ENCODE measurements at regions not wholly inside any gene's neighbourhood (a gene's known extent, or its start where the extent isn't known, plus 50 kb on each side); places are given as distances from the start of the nearest gene placed in this dataset.

GRCh38 chr2:223243233-223243632 is 191.2 kb downstream of the KCNE4 start:
- H3K27me3 ChIP-seq (ENCODE audit: insufficient read depth, low read length) = no peaks in the 10 kb centered on the region
- H3K36me3 ChIP-seq (ENCODE audit: insufficient read depth, low read length) = no peaks in the 10 kb centered on the region
- H3K27ac ChIP-seq (ENCODE audit: low read depth, low read length) = no peak overlapping the region
- H3K27me3 Mint-ChIP-seq = no peaks in the 10 kb centered on the region
- H3K27ac Mint-ChIP-seq = no peak overlapping the region
- no peak overlapping the region for H3K4me3 ChIP-seq (ENCODE audit: low read length in 2 of 2)
- peaks cover 2 to 8% (median 4%) of the 10 kb centered on the region in 8 donors for H3K9me3 Mint-ChIP-seq
- H3K36me3 Mint-ChIP-seq = peaks cover 0 to 1% of the 10 kb centered on the region in 2 donors
- ChIA-PET CTCF (ENCODE audit: partially characterized antibody) (no interaction called here), POLR2A (ENCODE audit: partially characterized antibody) (no interaction called here)
- intact Hi-C loops (cut with micrococcal nuclease) = no loop called here
- no peaks in the 10 kb centered on the region for H3K4me1 Mint-ChIP-seq
- no peak overlapping the region for H3K4me3 Mint-ChIP-seq
- H3K4me1 ChIP-seq (ENCODE audit: insufficient read depth, low read length) = no peaks in the 10 kb centered on the region
- no peaks in the 10 kb centered on the region for H3K9me3 ChIP-seq (ENCODE audit: control insufficient read depth in 1 of 2, low read length in 2 of 2)
- no peak for DNase-seq

GRCh38 chr2:223247136-223247535 is 195.1 kb downstream of the KCNE4 start:
- intact Hi-C loops (cut with micrococcal nuclease) = no loop called here
- no peak overlapping the region for H3K4me3 Mint-ChIP-seq
- H3K4me1 ChIP-seq (ENCODE audit: insufficient read depth, low read length) = no peaks in the 10 kb centered on the region
- no peak for DNase-seq
- peaks cover 2 to 8% (median 4%) of the 10 kb centered on the region in 8 donors for H3K9me3 Mint-ChIP-seq
- no peak overlapping the region for H3K27ac ChIP-seq (ENCODE audit: low read depth, low read length)
- H3K9me3 ChIP-seq (ENCODE audit: control insufficient read depth in 1 of 2, low read length in 2 of 2) = no peaks in the 10 kb centered on the region
- H3K27me3 Mint-ChIP-seq = no peaks in the 10 kb centered on the region
- no peaks in the 10 kb centered on the region for H3K27me3 ChIP-seq (ENCODE audit: insufficient read depth, low read length)
- H3K27ac Mint-ChIP-seq = no peak overlapping the region
- H3K36me3 ChIP-seq (ENCODE audit: insufficient read depth, low read length) = no peaks in the 10 kb centered on the region
- H3K4me1 Mint-ChIP-seq = no peaks in the 10 kb centered on the region
- ChIA-PET CTCF (ENCODE audit: partially characterized antibody) (no interaction called here), POLR2A (ENCODE audit: partially characterized antibody) (no interaction called here)
- peaks cover 0 to 1% of the 10 kb centered on the region in 2 donors for H3K36me3 Mint-ChIP-seq
- no peak overlapping the region for H3K4me3 ChIP-seq (ENCODE audit: low read length in 2 of 2)

GRCh38 chr2:223251656-223252229 is 199.8 kb downstream of the KCNE4 start:
- Histone ChIP-seq H3K27me3 (ENCODE audit: insufficient read depth, low read length) (no peaks in the 10 kb centered on the region), H3K4me3 (ENCODE audit: low read length in 2 of 2) (no peak overlapping the region), H3K36me3 (ENCODE audit: insufficient read depth, low read length) (no peaks in the 10 kb centered on the region), H3K27ac (ENCODE audit: low read depth, low read length) (no peak overlapping the region), H3K4me1 (ENCODE audit: insufficient read depth, low read length) (no peaks in the 10 kb centered on the region), H3K9me3 (ENCODE audit: control insufficient read depth in 1 of 2, low read length in 2 of 2) (no peaks in the 10 kb centered on the region)
- no peak for DNase-seq
- intact Hi-C loops (cut with micrococcal nuclease) = no loop called here
- Mint-ChIP-seq H3K4me3 (no peak overlapping the region), H3K27ac (no peak overlapping the region), H3K4me1 (no peaks in the 10 kb centered on the region), H3K27me3 (no peaks in the 10 kb centered on the region), H3K36me3 (no peaks in the 10 kb centered on the region), H3K9me3 (peaks cover 0 to 14% (median 7%) of the 10 kb centered on the region in 8 donors)
- ChIA-PET CTCF (ENCODE audit: partially characterized antibody) (no interaction called here), POLR2A (ENCODE audit: partially characterized antibody) (no interaction called here)

GRCh38 chr2:223260681-223261080 is 208.7 kb downstream of the KCNE4 start:
- Mint-ChIP-seq H3K27me3 (peaks cover 0 to 2% of the 10 kb centered on the region in 2 donors), H3K27ac (no peak overlapping the region), H3K36me3 (no peaks in the 10 kb centered on the region), H3K9me3 (peaks cover 2 to 26% (median 9%) of the 10 kb centered on the region in 8 donors), H3K4me1 (no peaks in the 10 kb centered on the region), H3K4me3 (no peak overlapping the region)
- Histone ChIP-seq H3K36me3 (ENCODE audit: insufficient read depth, low read length) (no peaks in the 10 kb centered on the region), H3K4me1 (ENCODE audit: insufficient read depth, low read length) (no peaks in the 10 kb centered on the region), H3K4me3 (ENCODE audit: low read length in 2 of 2) (no peak overlapping the region), H3K27ac (ENCODE audit: low read depth, low read length) (no peak overlapping the region), H3K9me3 (ENCODE audit: control insufficient read depth in 1 of 2, low read length in 2 of 2) (no peaks in the 10 kb centered on the region), H3K27me3 (ENCODE audit: insufficient read depth, low read length) (no peaks in the 10 kb centered on the region)
- intact Hi-C loops (cut with micrococcal nuclease) = no loop called here
- no peak for DNase-seq
- ChIA-PET CTCF (ENCODE audit: partially characterized antibody) (no interaction called here), POLR2A (ENCODE audit: partially characterized antibody) (no interaction called here)

GRCh38 chr2:223262946-223263345 is 211.0 kb downstream of the KCNE4 start:
- no peak overlapping the region for H3K27ac Mint-ChIP-seq
- no peak for DNase-seq
- H3K4me3 ChIP-seq (ENCODE audit: low read length in 2 of 2) = no peak overlapping the region
- peaks cover 0 to 2% of the 10 kb centered on the region in 2 donors for H3K27me3 Mint-ChIP-seq
- POLR2A ChIA-PET (ENCODE audit: partially characterized antibody) = no interaction called here
- intact Hi-C loops (cut with micrococcal nuclease) = no loop called here
- no peaks in the 10 kb centered on the region for H3K9me3 ChIP-seq (ENCODE audit: control insufficient read depth in 1 of 2, low read length in 2 of 2)
- H3K9me3 Mint-ChIP-seq = peaks cover 0 to 11% (median 5%) of the 10 kb centered on the region in 8 donors
- no peaks in the 10 kb centered on the region for H3K36me3 Mint-ChIP-seq
- H3K4me3 Mint-ChIP-seq = no peak overlapping the region
- no peak overlapping the region for H3K27ac ChIP-seq (ENCODE audit: low read depth, low read length)
- H3K27me3 ChIP-seq (ENCODE audit: insufficient read depth, low read length) = no peaks in the 10 kb centered on the region
- H3K4me1 ChIP-seq (ENCODE audit: insufficient read depth, low read length) = no peaks in the 10 kb centered on the region
- no peaks in the 10 kb centered on the region for H3K36me3 ChIP-seq (ENCODE audit: insufficient read depth, low read length)
- no peaks in the 10 kb centered on the region for H3K4me1 Mint-ChIP-seq
- CTCF ChIA-PET (ENCODE audit: partially characterized antibody) = no interaction called here

- intact Hi-C loops (cut with micrococcal nuclease) = no loop called here
- H3K4me3 ChIP-seq (ENCODE audit: low read length in 2 of 2) = no peak overlapping the region
Observed at GRCh38 chr2:223264541-223265193, 212.7 kb downstream of the KCNE4 start.

GRCh38 chr2:223267160-223267951 is 215.4 kb downstream of the KCNE4 start:
- Mint-ChIP-seq H3K27me3 (peaks cover 0 to 2% of the 10 kb centered on the region in 2 donors), H3K4me3 (no peak overlapping the region), H3K27ac (no peak overlapping the region), H3K36me3 (no peaks in the 10 kb centered on the region), H3K4me1 (no peaks in the 10 kb centered on the region), H3K9me3 (peaks cover 0 to 6% (median 0%) of the 10 kb centered on the region in 8 donors)
- ChIA-PET POLR2A (ENCODE audit: partially characterized antibody) (no interaction called here), CTCF (ENCODE audit: partially characterized antibody) (no interaction called here)
- no peak for DNase-seq
- Histone ChIP-seq H3K9me3 (ENCODE audit: control insufficient read depth in 1 of 2, low read length in 2 of 2) (no peaks in the 10 kb centered on the region), H3K27ac (ENCODE audit: low read depth, low read length) (no peak overlapping the region), H3K36me3 (ENCODE audit: insufficient read depth, low read length) (no peaks in the 10 kb centered on the region), H3K4me1 (ENCODE audit: insufficient read depth, low read length) (no peaks in the 10 kb centered on the region), H3K27me3 (ENCODE audit: insufficient read depth, low read length) (no peaks in the 10 kb centered on the region), H3K4me3 (ENCODE audit: low read length in 2 of 2) (no peak overlapping the region)
- intact Hi-C loops (cut with micrococcal nuclease) = no loop called here

More at GRCh38 chr2:223264541-223265193, 212.7 kb downstream of the KCNE4 start:
- no peaks in the 10 kb centered on the region for H3K4me1 ChIP-seq (ENCODE audit: insufficient read depth, low read length)
- no peaks in the 10 kb centered on the region for H3K9me3 ChIP-seq (ENCODE audit: control insufficient read depth in 1 of 2, low read length in 2 of 2)
- Mint-ChIP-seq H3K27me3 (peaks cover 0 to 2% of the 10 kb centered on the region in 2 donors), H3K4me1 (no peaks in the 10 kb centered on the region), H3K27ac (no peak overlapping the region), H3K36me3 (no peaks in the 10 kb centered on the region), H3K4me3 (no peak overlapping the region), H3K9me3 (peaks cover 0 to 6% (median 3%) of the 10 kb centered on the region in 8 donors)
- DNase-seq = no peak
- H3K27me3 ChIP-seq (ENCODE audit: insufficient read depth, low read length) = no peaks in the 10 kb centered on the region
- H3K27ac ChIP-seq (ENCODE audit: low read depth, low read length) = no peak overlapping the region
- POLR2A ChIA-PET (ENCODE audit: partially characterized antibody) = no interaction called here
- CTCF ChIA-PET (ENCODE audit: partially characterized antibody) = no interaction called here
- no peaks in the 10 kb centered on the region for H3K36me3 ChIP-seq (ENCODE audit: insufficient read depth, low read length)
